ENCODE measurements at regions not wholly inside any gene's neighbourhood (a gene's known extent, or its start where the extent isn't known, plus 50 kb on each side); places are given as distances from the start of the nearest gene placed in this dataset.

GRCh38 chr6:156174031-156174890 is 602.9 kb upstream of the ARID1B start:
- DNase-seq = peak; percentile 91

- DNase-seq = no peak
Observed at GRCh38 chr6:156169371-156169770, 607.8 kb upstream of the ARID1B start.

- DNase-seq = no peak
Observed at GRCh38 chr6:156167625-156168071, 609.5 kb upstream of the ARID1B start.

GRCh38 chr6:156167016-156167624 is 610.1 kb upstream of the ARID1B start:
- no peak for DNase-seq

- DNase-seq = no peak
Observed at GRCh38 chr6:156166093-156166492, 611.1 kb upstream of the ARID1B start.

- no peak for DNase-seq
Observed at GRCh38 chr6:156164701-156165452, 612.3 kb upstream of the ARID1B start.

- no peak for DNase-seq
Observed at GRCh38 chr6:156163311-156163710, 613.9 kb upstream of the ARID1B start.

- DNase-seq = no peak
Observed at GRCh38 chr6:156161471-156161870, 615.7 kb upstream of the ARID1B start.

- no peak for DNase-seq
Observed at GRCh38 chr6:156160795-156161165, 616.4 kb upstream of the ARID1B start.

- DNase-seq = no peak
Observed at GRCh38 chr6:156160007-156160794, 617.0 kb upstream of the ARID1B start.

- no peak for DNase-seq
Observed at GRCh38 chr6:156154896-156155295, 622.3 kb upstream of the ARID1B start.

GRCh38 chr6:156150391-156150790 is 626.8 kb upstream of the ARID1B start:
- DNase-seq = no peak

GRCh38 chr6:156146891-156147290 is 630.3 kb upstream of the ARID1B start:
- DNase-seq = no peak

- DNase-seq = no peak
Observed at GRCh38 chr6:156131221-156131903, 645.8 kb upstream of the ARID1B start.

GRCh38 chr6:156126535-156126934 is 650.6 kb upstream of the ARID1B start:
- DNase-seq = no peak

- no peak for DNase-seq
Observed at GRCh38 chr6:156125844-156126243, 651.3 kb upstream of the ARID1B start.

- no peak for DNase-seq
Observed at GRCh38 chr6:156123731-156124130, 653.4 kb upstream of the ARID1B start.

- no peak for DNase-seq
Observed at GRCh38 chr6:156121973-156122372, 655.2 kb upstream of the ARID1B start.

- no peak for DNase-seq
Observed at GRCh38 chr6:156114541-156114940, 658.9 kb upstream of the NOX3 start.

- DNase-seq = no peak
Observed at GRCh38 chr6:156113631-156114030, 658.0 kb upstream of the NOX3 start.

- DNase-seq = no peak
Observed at GRCh38 chr6:156111913-156112312, 656.3 kb upstream of the NOX3 start.

- DNase-seq = no peak
Observed at GRCh38 chr6:156110249-156110648, 654.6 kb upstream of the NOX3 start.

Measured in activated CD4-positive, alpha-beta T cell treated with anti-CD3 and anti-CD28 coated beads, Interleukin-2, amount 50 U/mL, for 16 hours (primary cell).